ENCODE measurements at regions not wholly inside any gene's neighbourhood (a gene's known extent, or its start where the extent isn't known, plus 50 kb on each side); places are given as distances from the start of the nearest gene placed in this dataset.

GRCh38 chr17:71325886-71326285, 794.9 kb upstream of the SOX9 start:
- TF ChIP-seq CTCF (IDR thresholded peaks at IDR 0.05; ENCODE audit: insufficient read depth, low read length, poor library complexity, severe bottlenecking), result no peak
- TF ChIP-seq EZH2phosphoT487 (conservative IDR thresholded peaks at IDR 0.05; ENCODE audit: low read length), result no peak
